Endodermal cell (in vitro differentiated cells): ENCODE measurements at regions not wholly inside any gene's neighbourhood (a gene's known extent, or its start where the extent isn't known, plus 50 kb on each side); places are given as distances from the start of the nearest gene placed in this dataset.
"Not testable (repeated sequence)": the region's sequence is repeated elsewhere in the genome, so short reads cannot be mapped to it uniquely, and the experiment has no call there.

ENCODE experiments used
- DNase-seq: peaks from one replicate; pipeline ENCODE4 v3.0.0-alpha.2; 2017
- H3K27ac ChIP-seq: 2 replicates; pipeline ENCODE4 v1.5.1; 2013; ENCODE audit warnings: mild to moderate bottlenecking, low read depth, low read length, moderate library complexity
- H3K27me3 ChIP-seq: 2 replicates; pipeline ENCODE4 v1.6.1; 2013; ENCODE audit warnings: mild to moderate bottlenecking, low read length, moderate library complexity; ENCODE audit not compliant: insufficient read depth, control insufficient read depth, poor library complexity, severe bottlenecking
- H3K36me3 ChIP-seq: 2 replicates; pipeline ENCODE4 v1.7.0; 2013; ENCODE audit warnings: mild to moderate bottlenecking, low read length, moderate library complexity; ENCODE audit not compliant: control insufficient read depth, insufficient read depth
- H3K4me1 ChIP-seq: one replicate; pipeline ENCODE4 v1.7.0; 2013; ENCODE audit warnings: low read length; ENCODE audit not compliant: control insufficient read depth, insufficient read depth
- H3K4me3 ChIP-seq: 2 replicates; pipeline ENCODE4 v1.5.1; 2013; ENCODE audit warnings: mild to moderate bottlenecking, low read length, moderate library complexity
- H3K9ac ChIP-seq: 2 replicates; pipeline ENCODE4 v1.6.1; 2013; ENCODE audit warnings: mild to moderate bottlenecking, low read length, moderate library complexity; ENCODE audit not compliant: poor library complexity, severe bottlenecking; ENCODE audit errors: extremely low read depth
- H3K9me3 ChIP-seq: 2 replicates; pipeline ENCODE4 v1.6.1; 2013; ENCODE audit warnings: mild to moderate bottlenecking, low read length, moderate library complexity; ENCODE audit not compliant: control insufficient read depth
- H3K27ac Mint-ChIP-seq: 2 replicates; pipeline ENCODE4 v1.8.0; 2020; ENCODE audit warnings: mixed read lengths
- H3K27me3 Mint-ChIP-seq: 2 replicates; pipeline ENCODE4 v1.8.0; 2021; ENCODE audit warnings: mild to moderate bottlenecking, mixed read lengths; ENCODE audit not compliant: insufficient read depth
- H3K36me3 Mint-ChIP-seq: 2 replicates; pipeline ENCODE4 v1.8.0; 2020; ENCODE audit warnings: low read depth, mixed read lengths
- H3K4me1 Mint-ChIP-seq: 2 replicates; pipeline ENCODE4 v1.8.0; 2020; ENCODE audit warnings: mixed read lengths
- H3K4me3 Mint-ChIP-seq: 2 replicates; pipeline ENCODE4 v1.8.0; 2020; ENCODE audit warnings: mild to moderate bottlenecking, moderate library complexity, mixed read lengths
- H3K9me3 Mint-ChIP-seq: 2 replicates; pipeline ENCODE4 v1.8.0; 2020; ENCODE audit warnings: mild to moderate bottlenecking, mixed read lengths
- WGBS, 2 experiments: methylation state at CpG; one replicate each; pipeline versions ENCODE4 v1.1.5 to v1.1.7; 2013; ENCODE audit warnings: missing lambda C conversion rate in 2 of 2, mixed read lengths in 1 of 2; ENCODE audit not compliant: insufficient coverage in 1 of 2, insufficient read length in 1 of 2; 5-methylcytosine and 5-hydroxymethylcytosine counted together
- TF ChIP-seq, protein P1 (sequence below): fragments of 200-600 bp; sonication (generic); conservative IDR thresholded peaks from 2 replicates; pipeline ENCODE4 v1.5.0; 2021; ENCODE audit warnings: antibody characterized with exemption, mild to moderate bottlenecking

DNA sequence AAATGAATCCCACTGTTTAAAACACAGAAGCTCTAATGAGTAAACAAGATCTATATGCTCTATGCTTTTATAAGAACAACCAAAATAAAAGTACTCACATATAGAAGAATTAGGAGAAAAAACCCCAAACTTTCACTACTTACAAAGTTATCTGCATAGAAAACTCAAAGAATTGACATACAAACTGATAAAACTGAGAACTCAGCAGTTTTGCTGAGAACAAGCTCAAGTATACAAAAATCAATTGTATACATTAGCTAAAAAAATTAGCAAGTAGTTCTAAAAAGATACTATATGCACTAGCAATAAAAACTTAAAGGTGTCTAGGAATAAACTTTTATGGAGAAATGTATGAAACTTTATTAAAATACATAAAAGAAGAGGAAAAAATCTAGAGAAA is 186.2 kb upstream of the KAZN start:
- Mint-ChIP-seq H3K27me3 (no peaks in the 10 kb centered on the region), H3K36me3 (no peaks in the 10 kb centered on the region), H3K9me3 (peaks cover 2% of the 10 kb centered on the region), H3K4me1 (no peaks in the 10 kb centered on the region), H3K4me3 (no peak overlapping the region), H3K27ac (no peak overlapping the region)
- no peaks in the 10 kb centered on the region for H3K9me3 ChIP-seq
- no peak for DNase-seq
- H3K36me3 ChIP-seq = no peaks in the 10 kb centered on the region
- TF ChIP-seq, protein P1, sequence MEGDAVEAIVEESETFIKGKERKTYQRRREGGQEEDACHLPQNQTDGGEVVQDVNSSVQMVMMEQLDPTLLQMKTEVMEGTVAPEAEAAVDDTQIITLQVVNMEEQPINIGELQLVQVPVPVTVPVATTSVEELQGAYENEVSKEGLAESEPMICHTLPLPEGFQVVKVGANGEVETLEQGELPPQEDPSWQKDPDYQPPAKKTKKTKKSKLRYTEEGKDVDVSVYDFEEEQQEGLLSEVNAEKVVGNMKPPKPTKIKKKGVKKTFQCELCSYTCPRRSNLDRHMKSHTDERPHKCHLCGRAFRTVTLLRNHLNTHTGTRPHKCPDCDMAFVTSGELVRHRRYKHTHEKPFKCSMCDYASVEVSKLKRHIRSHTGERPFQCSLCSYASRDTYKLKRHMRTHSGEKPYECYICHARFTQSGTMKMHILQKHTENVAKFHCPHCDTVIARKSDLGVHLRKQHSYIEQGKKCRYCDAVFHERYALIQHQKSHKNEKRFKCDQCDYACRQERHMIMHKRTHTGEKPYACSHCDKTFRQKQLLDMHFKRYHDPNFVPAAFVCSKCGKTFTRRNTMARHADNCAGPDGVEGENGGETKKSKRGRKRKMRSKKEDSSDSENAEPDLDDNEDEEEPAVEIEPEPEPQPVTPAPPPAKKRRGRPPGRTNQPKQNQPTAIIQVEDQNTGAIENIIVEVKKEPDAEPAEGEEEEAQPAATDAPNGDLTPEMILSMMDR = no peak
- H3K27ac ChIP-seq = no peak overlapping the region
- H3K4me3 ChIP-seq = no peak overlapping the region
- no peak overlapping the region for H3K9ac ChIP-seq
- no peaks in the 10 kb centered on the region for H3K4me1 ChIP-seq
- H3K27me3 ChIP-seq = no peaks in the 10 kb centered on the region

DNA sequence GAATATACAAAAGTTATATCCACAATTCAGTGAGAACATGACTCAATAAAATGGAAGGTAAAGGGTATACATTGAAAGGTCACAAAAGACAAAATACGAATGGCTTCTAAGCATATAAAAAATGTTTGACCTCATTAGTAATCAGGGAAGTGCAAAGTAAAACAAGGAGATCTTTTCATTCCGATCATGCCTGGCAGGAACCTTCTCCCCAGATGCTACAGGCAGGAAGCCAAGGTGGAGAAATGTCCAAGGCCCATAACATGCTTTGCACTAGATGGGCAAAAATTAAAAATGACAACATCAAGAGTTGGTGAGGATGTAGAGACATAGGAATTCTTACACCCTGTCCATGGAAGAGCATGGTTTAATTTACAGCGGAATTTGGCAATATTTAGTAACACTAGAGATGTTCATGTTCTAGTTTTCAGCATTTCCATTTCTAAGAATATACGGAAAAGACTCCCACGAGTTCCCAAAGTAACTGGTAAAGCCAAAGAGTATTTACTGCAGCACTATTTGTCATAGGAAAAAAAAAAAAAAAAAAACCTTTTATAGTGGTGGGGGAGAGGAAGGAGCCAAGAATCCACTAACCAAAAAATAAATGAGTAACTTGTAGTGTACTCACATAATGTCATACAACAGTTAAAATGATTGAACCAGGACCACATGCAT is 184.5 kb upstream of the KAZN start:
- peak; percentile 5 for DNase-seq
- Histone ChIP-seq H3K4me3 (no peak overlapping the region), H3K9ac (no peak overlapping the region), H3K9me3 (no peaks in the 10 kb centered on the region), H3K36me3 (no peaks in the 10 kb centered on the region), H3K27ac (no peak overlapping the region), H3K4me1 (no peaks in the 10 kb centered on the region), H3K27me3 (no peaks in the 10 kb centered on the region)
- no peaks in the 10 kb centered on the region for H3K27me3 Mint-ChIP-seq
- H3K4me3 Mint-ChIP-seq = no peak overlapping the region
- H3K9me3 Mint-ChIP-seq = peaks cover 2% of the 10 kb centered on the region
- H3K27ac Mint-ChIP-seq = no peak overlapping the region
- WGBS, 2 experiments = 89 to 91% methylated on average over 3 to 5 of the region's 5 CpGs
- no peaks in the 10 kb centered on the region for H3K4me1 Mint-ChIP-seq
- no peaks in the 10 kb centered on the region for H3K36me3 Mint-ChIP-seq
- TF ChIP-seq, protein P1 = no peak

DNA sequence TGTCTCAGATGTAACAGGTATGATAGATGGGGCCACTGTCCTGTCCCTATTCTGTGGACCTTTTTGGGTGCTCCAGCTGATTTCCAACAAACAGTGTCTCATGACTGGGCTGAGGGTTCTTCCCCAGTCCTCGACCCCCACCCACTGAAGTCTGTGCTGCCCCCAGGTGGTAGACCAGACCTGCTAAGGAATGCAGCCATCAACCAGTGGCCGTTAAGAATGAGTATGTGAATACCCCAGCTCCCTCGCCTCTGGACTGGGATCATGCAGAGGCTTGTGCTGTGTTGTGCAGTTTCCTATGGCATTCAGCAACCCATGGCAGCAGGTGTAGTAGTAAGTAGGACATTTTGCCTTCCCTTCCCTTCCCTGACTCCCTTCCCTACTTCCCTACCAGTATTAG is 183.1 kb upstream of the KAZN start:
- Mint-ChIP-seq H3K4me3 (no peak overlapping the region), H3K9me3 (peaks cover 8% of the 10 kb centered on the region), H3K36me3 (no peaks in the 10 kb centered on the region), H3K4me1 (no peaks in the 10 kb centered on the region), H3K27me3 (peaks cover 3% of the 10 kb centered on the region), H3K27ac (no peak overlapping the region)
- Histone ChIP-seq H3K4me3 (no peak overlapping the region), H3K4me1 (no peaks in the 10 kb centered on the region), H3K27ac (no peak overlapping the region), H3K36me3 (no peaks in the 10 kb centered on the region), H3K9ac (no peak overlapping the region), H3K27me3 (no peaks in the 10 kb centered on the region), H3K9me3 (no peaks in the 10 kb centered on the region)
- TF ChIP-seq, protein P1 = peak; percentile 74
- WGBS, 2 experiments = 57 to 70% methylated on average over 3 of the region's 3 CpGs
- DNase-seq = peak; percentile 87

DNA sequence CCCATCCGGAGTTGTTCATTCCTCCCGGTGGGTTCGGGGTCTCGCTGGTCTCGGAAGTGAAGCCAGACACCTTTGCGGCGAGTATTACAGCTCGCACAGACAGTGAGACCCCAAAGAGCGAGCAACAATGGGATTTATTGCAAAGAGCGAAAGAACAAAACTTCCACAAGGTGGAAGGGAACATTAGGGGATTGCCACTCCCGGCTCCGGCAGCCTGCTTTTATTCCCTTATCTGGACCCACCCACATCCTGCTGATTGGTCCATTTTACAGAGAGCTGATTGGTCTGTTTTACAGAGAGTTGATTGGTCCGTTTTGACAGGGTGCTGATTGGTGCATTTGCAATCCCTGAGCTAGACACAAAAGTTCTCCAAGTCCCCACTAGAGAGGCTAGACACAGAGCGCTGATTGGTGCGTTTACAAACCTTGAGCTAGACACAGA is 178.7 kb upstream of the KAZN start:
- H3K4me1 ChIP-seq, H3K4me3 ChIP-seq, H3K27me3 ChIP-seq, H3K4me1 Mint-ChIP-seq, H3K36me3 ChIP-seq, H3K9me3 ChIP-seq, H3K27ac ChIP-seq, H3K27me3 Mint-ChIP-seq, H3K36me3 Mint-ChIP-seq, H3K9ac ChIP-seq, H3K27ac Mint-ChIP-seq, H3K4me3 Mint-ChIP-seq: not testable (repeated sequence)
- 93 to 97% methylated on average over 12 to 15 of the region's 15 CpGs for WGBS, 2 experiments
- DNase-seq = peak; percentile 24
- peaks cover 11% of the 10 kb centered on the region for H3K9me3 Mint-ChIP-seq
